GM12892 (cell line): ENCODE measurements at regions not wholly inside any gene's neighbourhood (a gene's known extent, or its start where the extent isn't known, plus 50 kb on each side); places are given as distances from the start of the nearest gene placed in this dataset.

ENCODE experiments used
- DNase-seq: peaks from one replicate; pipeline ENCODE4 v3.0.0; 2011; ENCODE audit not compliant: insufficient read length
- FAIRE-seq: peaks from 2 replicates; lab custom pipeline; 2011; peaks lifted over from hg19 to GRCh38; lab: Jason Lieb, UNC
- POLR2A ChIP-seq: IDR thresholded peaks from 2 replicates; pipeline ENCODE4 v1.6.1; 2011; ENCODE audit warnings: low read depth, low read length, control low read depth
- POLR2AphosphoS5 ChIP-seq: IDR thresholded peaks from 2 replicates; pipeline ENCODE4 v1.6.1; 2011; ENCODE audit warnings: low read depth, low read length, control low read depth
- TAF1 ChIP-seq: IDR thresholded peaks from 2 replicates; pipeline ENCODE4 v1.6.1; 2011; ENCODE audit warnings: low read depth, mild to moderate bottlenecking, control low read depth, low read length, borderline replicate concordance

DNA sequence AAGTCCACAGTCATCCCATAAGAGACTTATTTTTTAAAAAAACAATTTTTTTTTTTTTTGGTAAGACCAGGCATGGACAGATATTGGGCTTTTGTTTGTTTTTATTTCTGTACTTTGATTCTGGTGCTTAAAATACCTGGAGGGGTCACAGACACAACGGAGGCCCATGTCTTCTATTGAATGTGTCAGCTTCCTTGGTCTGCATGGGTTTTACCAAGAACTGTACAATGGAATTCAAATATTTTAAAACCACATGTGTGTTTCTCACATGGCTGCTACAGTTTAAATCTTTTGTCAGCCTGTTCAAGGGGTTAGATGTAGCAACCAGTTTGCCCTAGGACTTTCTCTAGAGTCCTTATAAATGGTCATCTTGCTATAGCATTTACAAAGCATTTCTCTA is 139.8 kb downstream of the SOX4 start:
- TF ChIP-seq POLR2A (no peak), POLR2AphosphoS5 (no peak), TAF1 (no peak)
- DNase-seq (no peak), FAIRE-seq (no peak)

DNA sequence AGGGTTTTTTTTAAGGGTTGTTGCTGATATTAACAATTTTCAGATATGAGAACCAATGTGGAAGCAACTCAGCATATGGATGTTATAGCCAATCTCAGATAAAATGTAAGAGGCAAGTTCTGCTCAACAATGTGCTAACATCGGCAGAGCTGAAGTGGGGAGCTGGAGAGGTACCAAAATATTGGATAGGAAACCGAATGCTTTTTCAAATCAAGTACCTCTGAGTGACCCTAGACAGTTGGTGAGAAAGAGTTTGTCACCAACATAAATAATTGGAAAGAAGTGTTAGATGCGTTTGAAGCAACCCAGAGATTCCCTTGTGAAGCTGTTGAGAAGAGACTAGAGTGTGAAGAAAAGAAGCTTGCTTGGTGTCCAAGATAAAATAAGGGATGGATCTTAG is 140.7 kb downstream of the SOX4 start:
- DNase-seq (no peak), FAIRE-seq (no peak)
- TF ChIP-seq POLR2A (no peak), POLR2AphosphoS5 (no peak), TAF1 (no peak)

DNA sequence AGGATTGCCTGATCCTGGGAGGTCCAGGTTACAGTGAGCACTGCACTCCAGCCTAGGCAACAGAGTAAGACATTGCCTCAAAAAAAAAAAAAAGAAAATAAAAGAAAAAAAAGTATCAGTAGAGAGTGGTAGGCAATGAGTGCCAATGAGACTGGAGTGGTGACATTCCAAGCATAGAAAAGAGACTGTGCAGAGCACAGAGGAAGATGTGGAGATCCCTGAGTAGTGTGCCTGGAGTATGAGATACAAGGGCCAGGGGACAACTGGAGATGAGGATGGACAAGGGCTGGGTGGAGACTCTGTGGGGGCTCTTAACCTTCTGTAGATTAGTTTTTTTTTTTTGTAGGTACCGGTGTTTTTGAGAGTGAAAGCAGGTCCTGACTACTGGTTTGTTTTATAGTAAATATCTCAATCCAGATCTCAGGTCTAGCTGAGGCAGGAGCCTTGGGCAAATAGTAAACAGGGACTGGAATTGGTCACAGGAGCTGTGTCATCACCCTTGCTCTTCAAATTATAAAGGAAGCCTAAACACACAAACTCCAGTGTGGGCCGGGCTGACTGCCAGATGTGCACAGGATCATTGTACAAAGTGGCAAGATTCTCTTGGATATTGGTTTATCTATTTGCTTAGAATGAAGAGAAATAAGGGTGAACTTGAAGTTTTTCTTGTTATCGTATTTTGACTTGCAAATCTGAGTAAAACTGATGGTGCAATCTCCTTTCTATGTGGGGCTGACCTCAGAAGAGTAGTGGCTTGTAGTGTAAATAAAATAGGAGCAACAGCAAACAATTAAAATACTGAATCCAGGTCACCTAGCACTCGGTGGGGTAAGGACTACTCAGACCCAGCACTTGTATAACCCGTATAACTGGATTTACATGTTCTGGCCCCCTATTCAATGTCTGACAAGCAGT is 144.9 kb downstream of the SOX4 start:
- TF ChIP-seq TAF1 = no peak
- no peak for TF ChIP-seq POLR2AphosphoS5
- TF ChIP-seq POLR2A = no peak
- DNase-seq = no peak
- FAIRE-seq = no peak

DNA sequence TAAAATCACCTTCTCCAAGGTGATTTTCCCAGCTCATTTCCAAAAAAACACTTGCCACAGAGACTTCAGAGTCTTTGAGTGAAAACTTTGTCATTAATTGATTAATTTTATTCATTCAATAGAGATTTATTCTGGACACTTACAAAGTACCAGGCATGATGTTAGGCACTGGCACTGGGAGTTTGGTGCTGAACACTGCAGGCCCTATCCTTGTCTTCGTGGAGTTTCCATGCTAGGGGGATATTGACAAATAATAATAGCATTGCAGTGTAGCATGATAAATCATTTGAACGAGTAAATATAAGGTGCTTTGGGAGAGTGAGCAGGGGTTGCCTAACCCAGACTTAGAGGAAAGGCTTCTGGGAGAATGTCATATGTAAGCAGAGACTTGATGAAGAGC is 145.7 kb downstream of the SOX4 start:
- no peak for FAIRE-seq
- no peak for TF ChIP-seq TAF1
- TF ChIP-seq POLR2A = no peak
- no peak for TF ChIP-seq POLR2AphosphoS5
- DNase-seq = no peak

DNA sequence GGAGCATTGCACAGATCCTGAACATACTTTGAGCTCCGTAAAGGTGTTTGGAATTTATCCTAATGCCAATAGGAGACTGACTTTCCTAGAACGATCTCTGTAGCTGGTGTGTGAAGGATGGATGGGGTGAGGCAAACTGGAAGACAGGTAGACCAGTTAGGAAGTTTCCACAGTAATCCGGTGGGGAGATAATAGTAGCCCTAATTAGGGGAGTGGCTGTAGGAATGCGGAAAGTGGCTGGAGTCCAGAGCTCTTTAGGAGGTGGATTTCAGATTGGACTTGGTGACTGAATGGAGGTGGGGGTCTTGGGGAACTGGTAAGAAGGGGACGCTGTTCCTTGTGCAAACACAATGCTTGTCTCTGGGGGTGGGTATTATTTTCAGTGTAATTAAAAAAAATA is 146.3 kb downstream of the SOX4 start:
- TF ChIP-seq TAF1 = no peak
- TF ChIP-seq POLR2AphosphoS5 = no peak
- TF ChIP-seq POLR2A = no peak
- FAIRE-seq (no peak), DNase-seq (no peak)

DNA sequence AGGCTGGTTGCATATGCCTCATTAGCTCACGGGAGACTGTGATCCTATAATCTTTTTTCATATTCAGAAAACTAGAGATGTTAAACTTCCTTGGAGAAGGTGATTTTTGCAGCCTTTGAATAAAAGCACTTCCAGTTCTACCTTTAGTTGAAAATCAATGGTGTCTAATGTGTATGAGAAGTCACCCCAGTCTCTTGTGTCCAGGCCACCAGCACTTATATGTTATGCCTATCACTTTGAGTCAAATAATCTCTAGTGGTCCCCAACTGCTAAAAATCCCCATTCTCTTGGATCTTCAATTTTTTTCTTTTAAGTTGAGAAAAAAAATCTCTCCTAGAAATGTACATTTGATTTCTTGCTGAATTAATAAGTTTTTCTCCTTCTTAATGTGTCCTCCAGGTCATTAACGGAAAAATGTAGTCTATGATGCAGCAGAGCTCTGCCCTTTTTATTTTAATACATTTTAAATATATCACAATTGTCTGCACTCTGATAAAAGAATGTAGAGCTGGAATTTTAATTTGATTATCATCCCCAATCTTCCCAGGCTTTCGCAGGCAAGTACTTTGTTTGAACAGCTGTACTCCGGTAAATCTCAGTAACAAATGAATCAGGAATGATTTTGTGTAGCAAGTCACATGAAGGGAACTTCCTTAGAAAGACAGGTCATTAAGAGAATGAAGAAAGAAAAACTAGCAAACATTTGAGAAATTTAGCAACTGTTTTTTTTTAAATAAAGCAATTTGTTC is 147.0 kb downstream of the SOX4 start:
- no peak for DNase-seq
- FAIRE-seq = no peak
- TF ChIP-seq POLR2A (no peak), TAF1 (no peak), POLR2AphosphoS5 (no peak)

DNA sequence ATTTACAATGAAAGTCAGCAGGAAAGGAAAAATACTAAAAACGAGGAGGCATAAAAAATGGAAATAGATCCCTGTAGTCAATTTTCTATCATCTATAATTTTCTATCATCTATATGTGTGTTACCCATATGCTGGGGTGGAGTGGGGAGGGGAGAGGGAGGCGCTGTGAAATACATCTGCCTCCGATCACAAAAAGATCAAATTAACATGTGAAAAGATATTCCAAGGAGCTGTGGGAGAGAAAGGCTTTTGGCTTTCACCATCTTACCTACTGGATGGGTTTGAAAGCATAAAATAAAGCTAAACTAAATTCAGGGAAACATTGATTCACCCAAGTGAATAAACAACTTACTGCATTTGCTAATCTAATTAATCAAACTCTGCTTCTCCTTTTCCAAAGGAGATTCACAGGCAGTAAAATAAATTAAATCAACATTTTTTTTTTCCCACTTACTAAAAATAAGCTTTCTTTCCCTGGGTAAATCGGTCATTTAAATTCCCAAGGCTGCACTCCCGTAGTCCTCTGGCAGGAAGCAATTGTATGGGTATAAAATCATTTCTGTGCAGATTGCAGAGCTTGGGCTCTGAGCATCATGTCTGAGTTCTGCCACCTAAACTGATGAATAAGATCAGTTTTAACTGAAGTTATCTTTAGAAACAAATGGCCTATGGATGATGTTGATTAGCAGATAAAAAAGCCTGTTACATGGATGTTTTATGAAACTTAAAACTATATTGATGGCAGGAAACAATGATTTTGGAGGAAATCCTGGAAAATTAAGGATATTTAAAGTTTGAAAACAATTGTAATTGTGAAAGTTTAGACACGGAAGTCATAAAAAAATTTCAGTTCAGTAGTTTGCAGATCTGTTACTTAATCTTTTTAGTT is 147.9 kb downstream of the SOX4 start:
- TF ChIP-seq TAF1 = no peak
- no peak for TF ChIP-seq POLR2A
- no peak for TF ChIP-seq POLR2AphosphoS5
- DNase-seq = no peak
- FAIRE-seq = no peak

DNA sequence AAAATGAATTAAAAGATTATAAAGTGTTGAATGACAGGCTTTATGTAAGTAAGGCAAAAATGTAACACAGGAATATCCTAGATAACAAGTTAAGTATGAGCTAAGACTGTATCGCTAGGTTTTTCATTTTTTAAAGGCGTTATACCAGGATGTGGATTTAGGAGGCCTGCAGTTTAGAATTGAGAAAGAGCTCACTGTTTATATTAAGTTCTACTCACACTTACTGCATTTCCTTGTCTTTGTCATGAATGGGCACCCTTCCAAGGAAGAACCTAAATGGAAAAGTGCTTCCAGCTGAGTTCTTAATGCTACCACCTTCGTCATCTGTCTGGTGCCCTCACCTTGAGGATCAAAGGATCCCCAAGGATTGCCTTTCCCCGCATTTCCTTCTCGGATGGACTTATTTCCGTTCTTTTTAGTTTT is 148.7 kb downstream of the SOX4 start:
- TF ChIP-seq POLR2A = no peak
- FAIRE-seq (no peak), DNase-seq (no peak)

DNA sequence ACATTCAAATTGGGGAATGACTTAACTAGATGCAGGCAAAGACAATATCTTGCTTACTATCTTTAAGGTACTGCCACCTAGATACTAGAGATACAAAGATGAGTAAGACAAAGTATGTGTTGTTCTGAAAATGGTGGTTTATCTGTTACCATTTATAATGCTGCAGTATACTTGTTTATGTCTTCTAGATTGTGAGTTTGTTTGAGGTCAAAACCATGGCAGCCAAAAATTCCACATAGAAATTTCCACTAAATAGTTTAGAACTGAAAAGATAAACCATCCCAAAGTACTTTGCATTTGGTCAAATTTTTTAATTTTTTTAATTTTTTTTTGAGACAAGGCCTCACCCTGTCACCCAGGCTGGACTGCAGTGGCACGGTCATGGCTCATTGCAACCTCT is 150.8 kb downstream of the SOX4 start:
- no peak for FAIRE-seq
- TF ChIP-seq TAF1 (no peak), POLR2A (no peak), POLR2AphosphoS5 (no peak)
- DNase-seq = no peak

DNA sequence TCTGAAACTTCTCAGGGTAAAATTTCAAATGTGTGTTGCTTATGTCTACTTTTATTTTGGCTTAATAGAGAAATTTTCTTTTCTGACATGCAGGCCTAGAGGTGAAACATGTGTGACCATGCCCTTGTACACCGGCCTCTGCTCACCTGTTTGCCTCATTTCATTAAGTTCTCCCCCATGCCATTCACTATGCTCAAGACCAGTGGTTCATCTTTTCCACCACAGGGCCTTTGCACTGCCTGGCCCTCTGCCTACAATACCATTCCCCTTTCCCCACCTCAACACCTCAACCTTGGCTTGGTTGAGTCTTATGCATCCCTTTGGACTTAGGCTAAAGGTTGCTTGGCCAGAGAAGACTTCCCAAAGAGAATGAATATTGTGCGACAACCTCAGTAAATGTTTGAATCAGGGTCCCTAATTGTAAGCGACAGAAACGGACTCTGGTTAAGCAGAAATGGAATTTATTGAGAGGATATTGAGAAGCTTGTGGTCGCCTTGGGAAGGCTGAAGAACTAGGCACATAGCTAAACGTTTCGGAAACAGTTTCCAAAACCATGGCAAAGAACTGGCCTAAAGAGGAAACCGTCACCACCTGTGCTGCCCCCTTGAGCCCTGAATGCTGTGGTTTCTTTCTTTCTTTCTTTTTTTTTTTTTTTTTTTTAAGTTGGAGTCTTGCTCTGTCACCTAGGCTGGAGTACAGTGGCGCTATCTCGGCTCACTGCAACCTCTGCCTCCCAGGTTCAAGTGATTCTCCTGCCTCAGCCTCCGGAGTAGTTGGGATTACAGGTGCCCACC is 152.2 kb downstream of the SOX4 start:
- DNase-seq (no peak), FAIRE-seq (no peak)
- no peak for TF ChIP-seq POLR2A
- no peak for TF ChIP-seq POLR2AphosphoS5
- TF ChIP-seq TAF1 = no peak

DNA sequence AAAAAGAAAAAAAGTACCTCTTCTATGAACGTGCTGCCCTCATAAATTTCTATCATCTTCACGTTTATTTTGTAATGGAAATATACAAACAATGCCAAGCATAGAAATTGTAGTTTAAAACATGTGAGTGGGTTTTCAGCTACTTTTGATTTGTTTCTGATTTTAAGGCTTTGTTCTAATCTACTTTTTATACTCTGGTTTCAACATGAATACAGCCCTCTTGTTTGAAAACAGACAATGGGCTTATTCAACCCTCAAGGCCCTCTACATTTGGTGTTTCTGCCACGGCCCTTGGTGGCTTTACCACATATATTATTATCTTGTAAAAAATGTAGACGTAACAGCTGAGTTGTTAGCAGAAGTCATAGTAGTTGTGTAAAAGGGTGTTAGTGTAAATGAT is 153.9 kb downstream of the SOX4 start:
- DNase-seq (no peak), FAIRE-seq (no peak)
- TF ChIP-seq POLR2A (no peak), TAF1 (no peak), POLR2AphosphoS5 (no peak)
